ENCODE measurements at regions not wholly inside any gene's neighbourhood (a gene's known extent, or its start where the extent isn't known, plus 50 kb on each side); places are given as distances from the start of the nearest gene placed in this dataset.

DNA sequence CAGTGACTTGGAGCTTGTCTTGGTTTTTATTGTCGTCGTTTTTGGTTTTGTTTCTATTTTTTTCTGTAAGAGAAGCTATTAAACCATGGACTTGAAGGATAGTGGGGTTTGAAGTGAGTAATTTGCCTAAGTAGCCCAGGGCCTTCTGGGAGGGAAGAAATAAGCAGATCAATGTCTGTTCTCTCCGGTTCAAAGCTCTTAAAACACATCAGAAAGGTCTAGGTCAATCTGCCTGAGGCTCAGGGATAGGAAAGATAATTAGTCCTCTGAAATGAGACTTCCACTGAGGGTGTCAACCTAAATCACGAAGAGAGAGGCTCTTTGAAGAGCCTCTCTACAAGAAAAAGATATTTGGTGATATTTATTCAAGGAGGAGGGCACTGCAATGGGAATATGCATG lies 178.0 kb downstream of the MATN1 start:
- TF ChIP-seq, protein P1, sequence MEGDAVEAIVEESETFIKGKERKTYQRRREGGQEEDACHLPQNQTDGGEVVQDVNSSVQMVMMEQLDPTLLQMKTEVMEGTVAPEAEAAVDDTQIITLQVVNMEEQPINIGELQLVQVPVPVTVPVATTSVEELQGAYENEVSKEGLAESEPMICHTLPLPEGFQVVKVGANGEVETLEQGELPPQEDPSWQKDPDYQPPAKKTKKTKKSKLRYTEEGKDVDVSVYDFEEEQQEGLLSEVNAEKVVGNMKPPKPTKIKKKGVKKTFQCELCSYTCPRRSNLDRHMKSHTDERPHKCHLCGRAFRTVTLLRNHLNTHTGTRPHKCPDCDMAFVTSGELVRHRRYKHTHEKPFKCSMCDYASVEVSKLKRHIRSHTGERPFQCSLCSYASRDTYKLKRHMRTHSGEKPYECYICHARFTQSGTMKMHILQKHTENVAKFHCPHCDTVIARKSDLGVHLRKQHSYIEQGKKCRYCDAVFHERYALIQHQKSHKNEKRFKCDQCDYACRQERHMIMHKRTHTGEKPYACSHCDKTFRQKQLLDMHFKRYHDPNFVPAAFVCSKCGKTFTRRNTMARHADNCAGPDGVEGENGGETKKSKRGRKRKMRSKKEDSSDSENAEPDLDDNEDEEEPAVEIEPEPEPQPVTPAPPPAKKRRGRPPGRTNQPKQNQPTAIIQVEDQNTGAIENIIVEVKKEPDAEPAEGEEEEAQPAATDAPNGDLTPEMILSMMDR (conservative IDR thresholded peaks at IDR 0.05; ENCODE audit: low read length), result no peak
- TF ChIP-seq EZH2phosphoT487 (IDR thresholded peaks at IDR 0.05; ENCODE audit: borderline replicate concordance), result no peak
